Endothelial cell of umbilical vein (primary cell): ENCODE measurements at regions not wholly inside any gene's neighbourhood (a gene's known extent, or its start where the extent isn't known, plus 50 kb on each side); places are given as distances from the start of the nearest gene placed in this dataset.

Experiments used
- BruUV-seq: library from RNA; stranded (reverse); fragments of 400-500 nt; replicated peaks from 2 replicates; lab custom pipeline; 2021; lab: Mats Ljungman, UMichigan
- CTCF ChIA-PET: fragments of 300-600, 350-600 bp; sonication (Branson Sonifier 250); formaldehyde crosslinking; loops from one replicate; lab custom pipeline; 2021; ENCODE audit warnings: antibody characterized with exemption, inconsistent platforms; lab: Charles Lee
- POLR2A ChIA-PET: fragments of 300-600, 350-600 bp; sonication (Branson Sonifier 250); formaldehyde crosslinking; loops from one replicate; lab custom pipeline; 2021; ENCODE audit warnings: antibody characterized with exemption, inconsistent platforms; lab: Charles Lee
- DNase-seq: peaks from one replicate; pipeline ENCODE4 v3.0.0-alpha.2; 2011; ENCODE audit warnings: low read depth, low spot score
- FAIRE-seq: peaks from 2 replicates; lab custom pipeline; 2011; peaks lifted over from hg19 to GRCh38; lab: Jason Lieb, UNC
- H2AFZ ChIP-seq: 2 replicates; pipeline ENCODE4 v1.6.0; 2012; ENCODE audit warnings: low read depth, low read length, control low read depth, inconsistent platforms
- H3K27ac ChIP-seq: 2 replicates; pipeline ENCODE4 v1.5.1; 2011; ENCODE audit warnings: low read depth, mild to moderate bottlenecking, control low read depth, low read length, moderate library complexity; ENCODE audit not compliant: insufficient read depth
- H3K27me3 ChIP-seq, 2 experiments: 2 replicates each; pipeline versions ENCODE4 v1.6.0 to v1.6.1; 2011; ENCODE audit warnings: low read length in 2 of 2, mixed read lengths in 1 of 2; ENCODE audit not compliant: control insufficient read depth in 2 of 2, insufficient read depth in 2 of 2
- H3K36me3 ChIP-seq, 2 experiments: 2 replicates in 1 of 2; 3 replicates in 1 of 2; pipeline ENCODE4 v1.5.1; 2011; ENCODE audit warnings: low read length in 2 of 2, mild to moderate bottlenecking in 1 of 2, moderate library complexity in 1 of 2; ENCODE audit not compliant: control insufficient read depth in 2 of 2, insufficient read depth in 2 of 2; ENCODE audit errors: extremely low read depth in 1 of 2
- H3K4me1 ChIP-seq: 3 replicates; pipeline ENCODE4 v1.5.1; 2011; ENCODE audit warnings: mild to moderate bottlenecking, low read length; ENCODE audit not compliant: control insufficient read depth, insufficient read depth; ENCODE audit errors: extremely low read depth
- H3K4me2 ChIP-seq: 2 replicates; pipeline ENCODE4 v1.6.1; 2011; ENCODE audit warnings: low read length, control low read depth, mixed read lengths; ENCODE audit not compliant: insufficient read depth
- H3K4me3 ChIP-seq, 3 experiments: fragments of 200-600 bp in 1 of 3; sonication (generic), shearing (Covaris generic) in 1 of 3; replicated peaks in 1 of 3; 2 replicates each; pipeline ENCODE4 v1.5.1; 2011 to 2016; ENCODE audit warnings: control low read depth in 3 of 3, low read length in 3 of 3, mild to moderate bottlenecking in 2 of 3, inconsistent platforms in 1 of 3, low read depth in 1 of 3, moderate library complexity in 1 of 3; ENCODE audit not compliant: insufficient read depth in 1 of 3
- H3K79me2 ChIP-seq: 2 replicates; pipeline ENCODE4 v1.6.0; 2012; ENCODE audit warnings: low read length, inconsistent platforms; ENCODE audit not compliant: control insufficient read depth, insufficient read depth
- H3K9ac ChIP-seq: replicated peaks from 2 replicates; pipeline ENCODE3; 2011; ENCODE audit warnings: low read length, control low read depth; ENCODE audit not compliant: insufficient read depth; ENCODE audit errors: extremely low read depth
- H3K9me1 ChIP-seq: replicated peaks from 3 replicates; pipeline ENCODE4 v1.6.0; 2011; ENCODE audit warnings: mild to moderate bottlenecking, low read length; ENCODE audit not compliant: control insufficient read depth, insufficient read depth; ENCODE audit errors: extremely low read depth
- H3K9me3 ChIP-seq: replicated peaks from 2 replicates; pipeline ENCODE4 v1.5.1; 2012; ENCODE audit warnings: low read length, inconsistent platforms; ENCODE audit not compliant: control insufficient read depth, insufficient read depth
- H4K20me1 ChIP-seq: replicated peaks from 2 replicates; pipeline ENCODE3; 2011; ENCODE audit warnings: mild to moderate bottlenecking, low read length; ENCODE audit not compliant: control insufficient read depth, insufficient read depth; ENCODE audit errors: extremely low read depth
- CTCF ChIP-seq, 2 donors: IDR thresholded peaks; 1 replicate in 1 of 2; 2 replicates in 1 of 2; pipeline ENCODE4 v1.5.1; 2011; ENCODE audit warnings: low read length in 2 of 2, mild to moderate bottlenecking in 2 of 2, moderate library complexity in 2 of 2, control low read depth in 1 of 2, inconsistent platforms in 1 of 2, low read depth in 1 of 2; ENCODE audit not compliant: insufficient read depth in 1 of 2; ENCODE audit errors: extremely low read depth in 1 of 2
- EZH2 ChIP-seq: IDR thresholded peaks from 2 replicates; pipeline ENCODE4 v1.6.1; 2012; ENCODE audit warnings: borderline replicate concordance, low read depth, mild to moderate bottlenecking, moderate library complexity, low read length, inconsistent platforms; ENCODE audit not compliant: severe bottlenecking
- FOS ChIP-seq: IDR thresholded peaks from 2 replicates; pipeline ENCODE4 v1.6.1; 2011; ENCODE audit warnings: mild to moderate bottlenecking, low read length, moderate library complexity, borderline replicate concordance; ENCODE audit not compliant: insufficient read depth
- GATA2 ChIP-seq: IDR thresholded peaks from 2 replicates; pipeline ENCODE4 v1.7.0; 2011; ENCODE audit warnings: low read depth, mild to moderate bottlenecking, moderate library complexity, mixed read lengths, low read length; ENCODE audit not compliant: insufficient read length, insufficient read depth
- JUN ChIP-seq: IDR thresholded peaks from 2 replicates; pipeline ENCODE4 v1.6.1; 2011; ENCODE audit warnings: borderline replicate concordance, low read depth; ENCODE audit not compliant: insufficient read length, insufficient read depth
- MAX ChIP-seq: IDR thresholded peaks from 2 replicates; pipeline ENCODE4 v1.6.1; 2011; ENCODE audit not compliant: insufficient read depth, insufficient read length
- MYC ChIP-seq: IDR thresholded peaks from one replicate; pipeline ENCODE4 v1.6.1; 2011; ENCODE audit warnings: mild to moderate bottlenecking, low read depth, low read length
- POLR2A ChIP-seq: IDR thresholded peaks from 2 replicates; pipeline ENCODE4 v1.6.1; 2012; ENCODE audit warnings: low read depth, mild to moderate bottlenecking, control low read depth, low read length
- POLR2AphosphoS5 ChIP-seq: IDR thresholded peaks from 2 replicates; pipeline ENCODE4 v1.6.1; 2012; ENCODE audit warnings: low read depth, mild to moderate bottlenecking, control low read depth, low read length, moderate library complexity; ENCODE audit not compliant: insufficient read depth
- dilution Hi-C: fragments of 300-500 bp; cut with MboI; formaldehyde crosslinking; loops from one replicate; pipeline ENCODE4 v1.15.0; 2019; ENCODE audit warnings: low sequenced_read_pairs; ENCODE audit not compliant: extremely low pct_ligation_motif_present
- intact Hi-C: fragments of 100-400 bp; cut with micrococcal nuclease; formaldehyde crosslinking; loops from one replicate; pipeline ENCODE4 v1.10.0; 2022

GRCh38 chr1:58095183-58095582, 451.3 kb downstream of the OMA1 start:
- no peaks in the 10 kb centered on the region for H3K9me1 ChIP-seq
- no peaks in the 10 kb centered on the region for H3K79me2 ChIP-seq
- no TSS peak for BruUV-seq
- POLR2A ChIA-PET: no interaction called here
- dilution Hi-C loops: no loop called here
- H4K20me1 ChIP-seq: no peaks in the 10 kb centered on the region
- no peak overlapping the region for H3K27ac ChIP-seq
- DNase-seq: no peak
- no peaks in the 10 kb centered on the region for H3K27me3 ChIP-seq
- intact Hi-C loops: no loop called here
- CTCF ChIA-PET: no interaction called here
- no peak overlapping the region for H2AFZ ChIP-seq
- H3K9me3 ChIP-seq: no peaks in the 10 kb centered on the region
- TF ChIP-seq CTCF (IDR thresholded peaks at IDR 0.05; ENCODE audit: extremely low read depth in 1 of 2, insufficient read depth in 1 of 2, low read depth in 1 of 2, low read length in 2 of 2) (no peak), MYC (no peak), FOS (no peak), POLR2A (no peak), GATA2 (no peak), MAX (no peak), JUN (no peak), EZH2 (no peak), POLR2AphosphoS5 (no peak)
- no peak overlapping the region for H3K4me3 ChIP-seq
- no peak overlapping the region for H3K9ac ChIP-seq
- no peaks in the 10 kb centered on the region for H3K4me1 ChIP-seq
- H3K36me3 ChIP-seq: no peaks in the 10 kb centered on the region
- no peak overlapping the region for H3K4me2 ChIP-seq
- FAIRE-seq: no peak
